Smooth muscle cell (in vitro differentiated cells): ENCODE measurements at regions not wholly inside any gene's neighbourhood (a gene's known extent, or its start where the extent isn't known, plus 50 kb on each side); places are given as distances from the start of the nearest gene placed in this dataset.
"Not testable (repeated sequence)": the region's sequence is repeated elsewhere in the genome, so short reads cannot be mapped to it uniquely, and the experiment has no call there.

Experiments
- DNase-seq: peaks from one replicate; lab custom pipeline; 2025; ENCODE audit not compliant: unreplicated experiment; lab: John Stamatoyannopoulos, UW
- H2AFZ ChIP-seq: fragments of 200-600 bp; sonication (generic); 2 replicates; pipeline ENCODE4 v1.6.0; 2016; ENCODE audit warnings: antibody characterized with exemption, low read depth, mild to moderate bottlenecking
- H3F3A ChIP-seq: fragments of 200-600 bp; sonication (generic); 2 replicates; pipeline ENCODE4 v1.6.0; 2017; ENCODE audit warnings: antibody characterized with exemption, low read depth
- H3K27ac ChIP-seq: fragments of 200-600 bp; sonication (generic); 2 replicates; pipeline ENCODE4 v1.5.1; 2016; ENCODE audit warnings: low read depth, mild to moderate bottlenecking
- H3K27me3 ChIP-seq: fragments of 200-600 bp; sonication (generic); 2 replicates; pipeline ENCODE4 v1.6.1; 2016; ENCODE audit warnings: low read depth, mild to moderate bottlenecking
- H3K36me3 ChIP-seq: fragments of 200-600 bp; sonication (generic); 2 replicates; pipeline ENCODE4 v1.5.1; 2016; ENCODE audit warnings: low read depth
- H3K4me1 ChIP-seq: fragments of 200-600 bp; sonication (generic); 2 replicates; pipeline ENCODE4 v1.5.1; 2016; ENCODE audit warnings: low read depth
- H3K4me2 ChIP-seq: fragments of 200-600 bp; sonication (generic); 2 replicates; pipeline ENCODE4 v1.6.0; 2016; ENCODE audit warnings: mild to moderate bottlenecking
- H3K4me3 ChIP-seq: fragments of 200-600 bp; sonication (generic); 2 replicates; pipeline ENCODE4 v1.5.1; 2016; ENCODE audit warnings: mild to moderate bottlenecking
- H3K79me2 ChIP-seq: fragments of 200-600 bp; sonication (generic); 2 replicates; pipeline ENCODE4 v1.6.0; 2016; ENCODE audit warnings: low read depth, mild to moderate bottlenecking
- H3K9ac ChIP-seq: fragments of 200-600 bp; sonication (generic); 2 replicates; pipeline ENCODE4 v1.6.0; 2016; ENCODE audit warnings: low read depth
- H3K9me3 ChIP-seq: fragments of 200-600 bp; sonication (generic); replicated peaks from 2 replicates; pipeline ENCODE4 v1.5.1; 2016; ENCODE audit warnings: low read depth
- H4K20me1 ChIP-seq: fragments of 200-600 bp; sonication (generic); 2 replicates; pipeline ENCODE4 v1.6.0; 2016; ENCODE audit warnings: low read depth
- WGBS: methylation state at CpG from one replicate; pipeline ENCODE4 v1.1.7; 2016; ENCODE audit warnings: low lambda C conversion rate; 5-methylcytosine and 5-hydroxymethylcytosine counted together
- TF ChIP-seq, protein P1 (sequence below): fragments of 200-600 bp; sonication (generic); IDR thresholded peaks from 2 replicates; pipeline ENCODE4 v1.5.1; 2017; ENCODE audit warnings: borderline replicate concordance, mild to moderate bottlenecking, antibody characterized with exemption; ENCODE audit not compliant: insufficient read depth, poor library complexity, severe bottlenecking

DNA sequence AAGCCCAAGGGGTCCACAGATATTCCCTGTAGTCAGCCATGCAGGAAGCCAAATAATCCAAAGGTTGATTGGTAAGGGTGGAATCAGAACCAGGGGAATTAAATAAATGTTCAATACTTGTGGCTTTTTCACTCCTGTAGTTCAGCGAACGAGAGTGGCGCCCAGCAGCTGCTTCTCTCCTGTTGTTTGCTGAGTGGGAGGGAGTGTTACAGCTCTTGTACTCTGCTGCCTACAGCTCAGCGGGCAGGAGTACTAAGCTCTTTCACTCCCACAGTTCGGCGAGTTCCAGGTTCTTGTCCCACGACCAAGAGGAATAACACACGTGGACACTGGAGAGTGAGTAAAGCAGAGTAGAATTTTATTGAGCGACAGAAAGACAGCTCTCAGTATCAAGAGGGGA is 105.9 kb downstream of the MOBP start:
- Histone ChIP-seq H3K79me2 (no peaks in the 10 kb centered on the region), H3K9me3 (no peaks in the 10 kb centered on the region), H3K4me3 (no peak overlapping the region), H2AFZ (no peak overlapping the region), H3K4me2 (no peak overlapping the region), H3K27me3 (no peaks in the 10 kb centered on the region), H3K4me1 (no peaks in the 10 kb centered on the region), H3K27ac (no peak overlapping the region), H3K9ac (no peak overlapping the region), H3F3A (no peaks in the 10 kb centered on the region), H3K36me3 (no peaks in the 10 kb centered on the region), H4K20me1 (no peaks in the 10 kb centered on the region)
- WGBS = 94% methylated on average over 9 of the region's 9 CpGs
- no peak for DNase-seq
- TF ChIP-seq, protein P1, sequence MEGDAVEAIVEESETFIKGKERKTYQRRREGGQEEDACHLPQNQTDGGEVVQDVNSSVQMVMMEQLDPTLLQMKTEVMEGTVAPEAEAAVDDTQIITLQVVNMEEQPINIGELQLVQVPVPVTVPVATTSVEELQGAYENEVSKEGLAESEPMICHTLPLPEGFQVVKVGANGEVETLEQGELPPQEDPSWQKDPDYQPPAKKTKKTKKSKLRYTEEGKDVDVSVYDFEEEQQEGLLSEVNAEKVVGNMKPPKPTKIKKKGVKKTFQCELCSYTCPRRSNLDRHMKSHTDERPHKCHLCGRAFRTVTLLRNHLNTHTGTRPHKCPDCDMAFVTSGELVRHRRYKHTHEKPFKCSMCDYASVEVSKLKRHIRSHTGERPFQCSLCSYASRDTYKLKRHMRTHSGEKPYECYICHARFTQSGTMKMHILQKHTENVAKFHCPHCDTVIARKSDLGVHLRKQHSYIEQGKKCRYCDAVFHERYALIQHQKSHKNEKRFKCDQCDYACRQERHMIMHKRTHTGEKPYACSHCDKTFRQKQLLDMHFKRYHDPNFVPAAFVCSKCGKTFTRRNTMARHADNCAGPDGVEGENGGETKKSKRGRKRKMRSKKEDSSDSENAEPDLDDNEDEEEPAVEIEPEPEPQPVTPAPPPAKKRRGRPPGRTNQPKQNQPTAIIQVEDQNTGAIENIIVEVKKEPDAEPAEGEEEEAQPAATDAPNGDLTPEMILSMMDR = no peak

DNA sequence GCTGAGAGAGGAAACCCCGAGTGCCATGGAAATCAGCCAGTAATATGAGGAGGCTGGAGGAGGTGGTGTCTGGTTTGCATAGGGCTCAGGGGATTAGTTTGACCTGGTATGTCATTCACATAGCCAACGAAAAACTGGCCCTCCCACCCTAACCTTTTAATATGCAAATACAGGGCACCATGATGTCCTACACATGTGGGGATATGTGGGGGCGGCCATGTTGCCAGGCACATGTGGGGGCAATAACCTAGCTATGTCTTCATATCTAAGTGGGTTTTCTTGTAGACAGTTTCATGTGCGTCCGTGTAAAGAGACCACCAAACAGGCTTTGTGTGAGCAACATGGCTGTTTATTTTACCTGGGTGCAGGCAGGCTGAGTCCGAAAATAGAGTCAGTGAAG is 110.1 kb downstream of the MOBP start:
- H3K4me2 ChIP-seq = no peak overlapping the region
- H3K79me2 ChIP-seq = no peaks in the 10 kb centered on the region
- H3K4me3 ChIP-seq = no peak overlapping the region
- 58% methylated on average over 6 of the region's 6 CpGs for WGBS
- no peaks in the 10 kb centered on the region for H3K9me3 ChIP-seq
- no peaks in the 10 kb centered on the region for H3K4me1 ChIP-seq
- H3K27ac ChIP-seq = no peak overlapping the region
- no peaks in the 10 kb centered on the region for H3K27me3 ChIP-seq
- no peak overlapping the region for H3K9ac ChIP-seq
- no peak for DNase-seq
- H2AFZ ChIP-seq = no peak overlapping the region
- H3K36me3 ChIP-seq = no peaks in the 10 kb centered on the region
- TF ChIP-seq, protein P1 = no peak
- H3F3A ChIP-seq = no peaks in the 10 kb centered on the region
- H4K20me1 ChIP-seq = no peaks in the 10 kb centered on the region

DNA sequence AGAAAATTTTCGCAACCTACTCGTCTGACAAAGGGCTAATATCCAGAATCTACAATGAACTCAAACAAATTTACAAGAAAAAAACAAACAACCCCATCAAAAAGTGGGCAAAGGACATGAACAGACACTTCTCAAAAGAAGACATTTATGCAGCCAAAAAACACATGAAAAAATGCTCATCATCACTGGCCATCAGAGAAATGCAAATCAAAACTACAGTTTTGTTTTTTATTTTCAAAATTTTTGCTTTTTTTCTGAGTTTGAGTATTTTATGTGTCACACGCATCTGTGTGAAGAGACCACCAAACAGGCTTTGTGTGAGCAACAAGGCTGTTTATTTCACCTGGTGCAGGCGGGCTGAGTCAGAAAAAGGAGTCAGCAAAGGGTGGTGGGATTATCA is 118.7 kb downstream of the MOBP start:
- not testable (repeated sequence) for H3K27ac ChIP-seq, H3K36me3 ChIP-seq, H3K4me3 ChIP-seq, H3K27me3 ChIP-seq, H2AFZ ChIP-seq, H3K9ac ChIP-seq, H3K4me1 ChIP-seq, H3K79me2 ChIP-seq, DNase-seq, H3F3A ChIP-seq, H3K9me3 ChIP-seq, H3K4me2 ChIP-seq, H4K20me1 ChIP-seq
- 67% methylated on average over 4 of the region's 4 CpGs for WGBS

DNA sequence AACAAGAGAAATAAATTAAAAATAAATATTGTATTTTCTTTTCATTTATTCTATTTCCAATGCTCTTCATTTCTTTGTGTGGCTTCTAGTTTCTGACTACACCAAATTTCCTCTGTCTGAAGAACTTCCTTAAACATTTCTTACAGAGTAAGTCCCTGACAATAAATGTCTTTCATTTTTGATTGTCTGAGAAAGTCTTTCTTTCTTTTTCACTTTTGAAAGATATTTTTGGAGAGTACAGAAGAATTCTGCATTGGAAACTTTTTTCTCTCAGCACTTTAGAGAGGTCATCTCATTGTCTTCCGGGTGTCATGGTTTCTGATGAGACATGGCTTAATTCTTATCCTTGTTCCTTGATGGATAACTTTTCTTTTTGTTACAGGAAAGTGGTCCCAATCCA is 119.6 kb downstream of the MOBP start:
- Histone ChIP-seq H3K4me1 (no peaks in the 10 kb centered on the region), H3K27ac (no peak overlapping the region), H3K79me2 (no peaks in the 10 kb centered on the region), H3K36me3 (no peaks in the 10 kb centered on the region), H4K20me1 (no peaks in the 10 kb centered on the region), H3K4me3 (no peak overlapping the region), H3K9ac (no peak overlapping the region), H3K27me3 (no peaks in the 10 kb centered on the region), H2AFZ (no peak overlapping the region), H3K9me3 (peaks cover 3% of the 10 kb centered on the region), H3K4me2 (no peak overlapping the region), H3F3A (no peaks in the 10 kb centered on the region)
- TF ChIP-seq, protein P1 = no peak
- DNase-seq = no peak
- 100% methylated on average over 1 of the region's 1 CpG for WGBS
